ENCODE measurements at regions not wholly inside any gene's neighbourhood (a gene's known extent, or its start where the extent isn't known, plus 50 kb on each side); places are given as distances from the start of the nearest gene placed in this dataset.

DNA sequence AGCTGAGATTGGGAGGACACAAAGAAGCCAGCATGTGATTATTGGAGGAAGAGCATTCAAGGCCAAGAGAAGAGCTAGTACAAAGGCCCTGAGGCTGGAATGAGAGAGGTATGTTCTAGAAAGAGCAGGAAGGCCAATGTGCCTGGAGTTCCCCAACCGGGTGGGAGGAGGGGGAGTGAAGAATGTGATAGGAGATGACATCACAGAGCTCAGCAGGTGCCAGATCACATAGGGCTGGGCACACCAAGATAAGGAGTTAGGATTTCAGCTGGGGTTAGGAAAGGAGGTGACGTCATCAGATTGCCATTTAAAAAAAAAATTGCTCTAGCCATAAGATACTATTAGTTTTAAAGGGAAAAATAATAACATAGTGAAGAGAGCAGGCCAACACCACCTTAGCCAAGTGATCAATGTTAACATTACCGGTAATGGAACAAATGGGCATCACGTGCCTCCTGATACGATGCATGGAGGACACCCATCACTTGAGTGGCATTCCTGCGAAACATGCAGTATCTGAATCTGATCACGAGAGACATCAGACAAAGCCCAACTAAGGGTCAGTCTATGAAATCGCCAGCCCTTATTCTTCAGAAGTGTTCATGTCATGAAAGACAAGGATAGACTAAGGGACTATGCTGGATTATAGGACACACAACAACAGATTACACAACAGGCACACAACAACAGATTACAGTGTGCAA is 344.3 kb downstream of the BCOR start (continued):
- TF ChIP-seq, protein P1, sequence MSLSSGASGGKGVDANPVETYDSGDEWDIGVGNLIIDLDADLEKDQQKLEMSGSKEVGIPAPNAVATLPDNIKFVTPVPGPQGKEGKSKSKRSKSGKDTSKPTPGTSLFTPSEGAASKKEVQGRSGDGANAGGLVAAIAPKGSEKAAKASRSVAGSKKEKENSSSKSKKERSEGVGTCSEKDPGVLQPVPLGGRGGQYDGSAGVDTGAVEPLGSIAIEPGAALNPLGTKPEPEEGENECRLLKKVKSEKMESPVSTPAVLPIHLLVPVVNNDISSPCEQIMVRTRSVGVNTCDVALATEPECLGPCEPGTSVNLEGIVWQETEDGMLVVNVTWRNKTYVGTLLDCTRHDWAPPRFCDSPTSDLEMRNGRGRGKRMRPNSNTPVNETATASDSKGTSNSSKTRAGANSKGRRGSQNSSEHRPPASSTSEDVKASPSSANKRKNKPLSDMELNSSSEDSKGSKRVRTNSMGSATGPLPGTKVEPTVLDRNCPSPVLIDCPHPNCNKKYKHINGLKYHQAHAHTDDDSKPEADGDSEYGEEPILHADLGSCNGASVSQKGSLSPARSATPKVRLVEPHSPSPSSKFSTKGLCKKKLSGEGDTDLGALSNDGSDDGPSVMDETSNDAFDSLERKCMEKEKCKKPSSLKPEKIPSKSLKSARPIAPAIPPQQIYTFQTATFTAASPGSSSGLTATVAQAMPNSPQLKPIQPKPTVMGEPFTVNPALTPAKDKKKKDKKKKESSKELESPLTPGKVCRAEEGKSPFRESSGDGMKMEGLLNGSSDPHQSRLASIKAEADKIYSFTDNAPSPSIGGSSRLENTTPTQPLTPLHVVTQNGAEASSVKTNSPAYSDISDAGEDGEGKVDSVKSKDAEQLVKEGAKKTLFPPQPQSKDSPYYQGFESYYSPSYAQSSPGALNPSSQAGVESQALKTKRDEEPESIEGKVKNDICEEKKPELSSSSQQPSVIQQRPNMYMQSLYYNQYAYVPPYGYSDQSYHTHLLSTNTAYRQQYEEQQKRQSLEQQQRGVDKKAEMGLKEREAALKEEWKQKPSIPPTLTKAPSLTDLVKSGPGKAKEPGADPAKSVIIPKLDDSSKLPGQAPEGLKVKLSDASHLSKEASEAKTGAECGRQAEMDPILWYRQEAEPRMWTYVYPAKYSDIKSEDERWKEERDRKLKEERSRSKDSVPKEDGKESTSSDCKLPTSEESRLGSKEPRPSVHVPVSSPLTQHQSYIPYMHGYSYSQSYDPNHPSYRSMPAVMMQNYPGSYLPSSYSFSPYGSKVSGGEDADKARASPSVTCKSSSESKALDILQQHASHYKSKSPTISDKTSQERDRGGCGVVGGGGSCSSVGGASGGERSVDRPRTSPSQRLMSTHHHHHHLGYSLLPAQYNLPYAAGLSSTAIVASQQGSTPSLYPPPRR (CRISPR knock-in tag; IDR thresholded peaks at IDR 0.05; ENCODE audit: borderline replicate concordance), result no peak
- TF ChIP-seq EGR1 (conservative IDR thresholded peaks at IDR 0.05) (peak; percentile 71), ZNF174 (CRISPR knock-in tag; IDR thresholded peaks at IDR 0.05) (no peak), TAL1 (IDR thresholded peaks at IDR 0.05) (peak; percentile 68), ZNF778 (CRISPR knock-in tag; IDR thresholded peaks at IDR 0.05) (no peak), HSF4 (CRISPR knock-in tag; IDR thresholded peaks at IDR 0.05; ENCODE audit: borderline replicate concordance) (no peak), ZNF584 (CRISPR knock-in tag; IDR thresholded peaks at IDR 0.05; ENCODE audit: low read depth) (peak; percentile 70; the same call in 1 of the 2 replicates), PML (IDR thresholded peaks at IDR 0.05; ENCODE audit: low read length) (peak; percentile 44; the same call in 1 of the 2 replicates), TEAD1 (CRISPR knock-in tag; IDR thresholded peaks at IDR 0.05) (peak in 1 of 2 experiments; percentile 58; a peak in 1 of 4 replicates), ETV1 (tag; conservative IDR thresholded peaks at IDR 0.05; ENCODE audit: low read depth) (peak; percentile 41; the same call in 1 of the 2 replicates), FOSL1 (tag; conservative IDR thresholded peaks at IDR 0.05) (peak; percentile 74), MIER1 (IDR thresholded peaks at IDR 0.05; ENCODE audit: low read depth) (no peak), SMARCE1 (IDR thresholded peaks at IDR 0.05) (peak; percentile 70), CREM (IDR thresholded peaks at IDR 0.05; ENCODE audit: low read depth) (peak; percentile 87), ZNF75A (CRISPR knock-in tag; IDR thresholded peaks at IDR 0.05) (no peak), HDAC3 (IDR thresholded peaks at IDR 0.05; ENCODE audit: borderline replicate concordance, partially characterized antibody) (peak; percentile 37), TEAD4 (IDR thresholded peaks at IDR 0.05; ENCODE audit: low read length) (peak; percentile 75), TEAD4 (CRISPR knock-in tag; IDR thresholded peaks at IDR 0.05; ENCODE audit: borderline replicate concordance) (no peak), JUN (IDR thresholded peaks at IDR 0.05; ENCODE audit: borderline replicate concordance, low read depth, low read length) (peak; percentile 95), JUN (CRISPR knock-in tag; IDR thresholded peaks at IDR 0.05; ENCODE audit: borderline replicate concordance) (0 out of 2 replicates have a peak, but pooled peaks have one; percentile 31), PURB (CRISPR knock-in tag; IDR thresholded peaks at IDR 0.05; ENCODE audit: low read depth) (no peak), RBFOX2 (IDR thresholded peaks at IDR 0.05; ENCODE audit: low read depth, low read length) (no peak), KDM1A (IDR thresholded peaks at IDR 0.05) (peak; percentile 74 to 75)
- TF ChIP-seq, protein P2, sequence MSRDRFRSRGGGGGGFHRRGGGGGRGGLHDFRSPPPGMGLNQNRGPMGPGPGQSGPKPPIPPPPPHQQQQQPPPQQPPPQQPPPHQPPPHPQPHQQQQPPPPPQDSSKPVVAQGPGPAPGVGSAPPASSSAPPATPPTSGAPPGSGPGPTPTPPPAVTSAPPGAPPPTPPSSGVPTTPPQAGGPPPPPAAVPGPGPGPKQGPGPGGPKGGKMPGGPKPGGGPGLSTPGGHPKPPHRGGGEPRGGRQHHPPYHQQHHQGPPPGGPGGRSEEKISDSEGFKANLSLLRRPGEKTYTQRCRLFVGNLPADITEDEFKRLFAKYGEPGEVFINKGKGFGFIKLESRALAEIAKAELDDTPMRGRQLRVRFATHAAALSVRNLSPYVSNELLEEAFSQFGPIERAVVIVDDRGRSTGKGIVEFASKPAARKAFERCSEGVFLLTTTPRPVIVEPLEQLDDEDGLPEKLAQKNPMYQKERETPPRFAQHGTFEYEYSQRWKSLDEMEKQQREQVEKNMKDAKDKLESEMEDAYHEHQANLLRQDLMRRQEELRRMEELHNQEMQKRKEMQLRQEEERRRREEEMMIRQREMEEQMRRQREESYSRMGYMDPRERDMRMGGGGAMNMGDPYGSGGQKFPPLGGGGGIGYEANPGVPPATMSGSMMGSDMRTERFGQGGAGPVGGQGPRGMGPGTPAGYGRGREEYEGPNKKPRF (IDR thresholded peaks at IDR 0.05; ENCODE audit: low read depth, low read length), result no peak
